ENCODE measurements at regions not wholly inside any gene's neighbourhood (a gene's known extent, or its start where the extent isn't known, plus 50 kb on each side); places are given as distances from the start of the nearest gene placed in this dataset.
"Not testable (repeated sequence)": the region's sequence is repeated elsewhere in the genome, so short reads cannot be mapped to it uniquely, and the experiment has no call there.

- H3K4me3 ChIP-seq (ENCODE audit: low read depth, low read length), result no peak overlapping the region
- no peak for DNase-seq (ENCODE audit: low read depth, low spot score)
- TF ChIP-seq, protein P1, sequence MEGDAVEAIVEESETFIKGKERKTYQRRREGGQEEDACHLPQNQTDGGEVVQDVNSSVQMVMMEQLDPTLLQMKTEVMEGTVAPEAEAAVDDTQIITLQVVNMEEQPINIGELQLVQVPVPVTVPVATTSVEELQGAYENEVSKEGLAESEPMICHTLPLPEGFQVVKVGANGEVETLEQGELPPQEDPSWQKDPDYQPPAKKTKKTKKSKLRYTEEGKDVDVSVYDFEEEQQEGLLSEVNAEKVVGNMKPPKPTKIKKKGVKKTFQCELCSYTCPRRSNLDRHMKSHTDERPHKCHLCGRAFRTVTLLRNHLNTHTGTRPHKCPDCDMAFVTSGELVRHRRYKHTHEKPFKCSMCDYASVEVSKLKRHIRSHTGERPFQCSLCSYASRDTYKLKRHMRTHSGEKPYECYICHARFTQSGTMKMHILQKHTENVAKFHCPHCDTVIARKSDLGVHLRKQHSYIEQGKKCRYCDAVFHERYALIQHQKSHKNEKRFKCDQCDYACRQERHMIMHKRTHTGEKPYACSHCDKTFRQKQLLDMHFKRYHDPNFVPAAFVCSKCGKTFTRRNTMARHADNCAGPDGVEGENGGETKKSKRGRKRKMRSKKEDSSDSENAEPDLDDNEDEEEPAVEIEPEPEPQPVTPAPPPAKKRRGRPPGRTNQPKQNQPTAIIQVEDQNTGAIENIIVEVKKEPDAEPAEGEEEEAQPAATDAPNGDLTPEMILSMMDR (IDR thresholded peaks at IDR 0.05; ENCODE audit: low read depth, low read length), result no peak
- ChIA-PET POLR2A (no interaction called here), CTCF (no interaction called here)
- H3K27ac ChIP-seq (ENCODE audit: low read depth, low read length), result no peak overlapping the region
- no peaks in the 10 kb centered on the region for H3K27me3 ChIP-seq (ENCODE audit: control insufficient read depth, insufficient read depth, low read length)
- H3K9me3 ChIP-seq (ENCODE audit: control insufficient read depth, insufficient read depth, low read length), result peaks cover 66% of the 10 kb centered on the region
These were observed 95.8 kb upstream of the SHOX start for GRCh38 chrX:534804-535203.

- ChIA-PET CTCF (no interaction called here), POLR2A (no interaction called here)
- no peaks in the 10 kb centered on the region for H3K27me3 ChIP-seq (ENCODE audit: control insufficient read depth, insufficient read depth, low read length)
- TF ChIP-seq, protein P1 (IDR thresholded peaks at IDR 0.05; ENCODE audit: low read depth, low read length), result no peak
- H3K27ac ChIP-seq (ENCODE audit: low read depth, low read length), result no peak overlapping the region
- no peak for DNase-seq (ENCODE audit: low read depth, low spot score)
- H3K9me3 ChIP-seq (ENCODE audit: control insufficient read depth, insufficient read depth, low read length), result peaks cover 70% of the 10 kb centered on the region
- H3K4me3 ChIP-seq (ENCODE audit: low read depth, low read length), result no peak overlapping the region
These were observed 94.0 kb upstream of the SHOX start for GRCh38 chrX:536616-537015.

DNA sequence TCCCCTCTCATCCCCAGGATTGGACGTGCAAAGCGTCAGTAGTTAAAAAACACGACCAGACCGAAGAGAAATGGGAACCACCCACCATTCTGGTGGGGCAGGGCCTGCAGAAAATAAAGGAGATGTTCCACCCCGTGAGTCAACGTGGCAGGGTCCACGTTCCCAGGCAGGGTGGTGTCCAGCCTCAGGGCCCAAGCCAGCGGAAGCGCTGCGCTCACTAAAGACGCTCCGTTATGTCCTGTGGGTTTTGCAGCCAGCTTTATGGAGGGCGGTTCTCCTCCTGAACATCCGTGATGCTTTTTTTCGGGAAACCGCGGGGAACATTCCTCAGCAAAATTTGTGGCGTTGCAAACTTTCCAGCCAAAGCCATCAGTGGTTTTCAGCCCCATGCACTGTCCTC is 93.4 kb upstream of the SHOX start:
- no peaks in the 10 kb centered on the region for H3K27me3 ChIP-seq (ENCODE audit: control insufficient read depth, insufficient read depth, low read length)
- H3K9me3 ChIP-seq (ENCODE audit: control insufficient read depth, insufficient read depth, low read length), result peaks cover 71% of the 10 kb centered on the region
- H3K4me3 ChIP-seq (ENCODE audit: low read depth, low read length), result no peak overlapping the region
- DNase-seq (ENCODE audit: low read depth, low spot score), result no peak
- ChIA-PET POLR2A (no interaction called here), CTCF (no interaction called here)
- no peak overlapping the region for H3K27ac ChIP-seq (ENCODE audit: low read depth, low read length)
- TF ChIP-seq, protein P1 (IDR thresholded peaks at IDR 0.05; ENCODE audit: low read depth, low read length), result no peak

- no peaks in the 10 kb centered on the region for H3K27me3 ChIP-seq (ENCODE audit: control insufficient read depth, insufficient read depth, low read length)
- DNase-seq (ENCODE audit: low read depth, low spot score), result no peak
- ChIA-PET CTCF (no interaction called here), POLR2A (no interaction called here)
- H3K4me3 ChIP-seq (ENCODE audit: low read depth, low read length), result no peak overlapping the region
- H3K27ac ChIP-seq (ENCODE audit: low read depth, low read length), result no peak overlapping the region
- H3K9me3 ChIP-seq (ENCODE audit: control insufficient read depth, insufficient read depth, low read length), result peaks cover 70% of the 10 kb centered on the region
- TF ChIP-seq, protein P1 (IDR thresholded peaks at IDR 0.05; ENCODE audit: low read depth, low read length), result no peak
These were observed 92.3 kb upstream of the SHOX start for GRCh38 chrX:538311-538710.

- CTCF ChIA-PET; H3K27me3 ChIP-seq (ENCODE audit: control insufficient read depth, insufficient read depth, low read length); H3K4me3 ChIP-seq (ENCODE audit: low read depth, low read length); POLR2A ChIA-PET; DNase-seq (ENCODE audit: low read depth, low spot score); H3K27ac ChIP-seq (ENCODE audit: low read depth, low read length): not testable (repeated sequence)
- peaks cover 75% of the 10 kb centered on the region for H3K9me3 ChIP-seq (ENCODE audit: control insufficient read depth, insufficient read depth, low read length)
These were observed 89.6 kb upstream of the SHOX start for GRCh38 chrX:541006-541405.

GRCh38 chrX:542179-542578 is 88.4 kb upstream of the SHOX start:
- ChIA-PET CTCF (no interaction called here), POLR2A (no interaction called here)
- H3K9me3 ChIP-seq (ENCODE audit: control insufficient read depth, insufficient read depth, low read length), result peaks cover 63% of the 10 kb centered on the region
- TF ChIP-seq, protein P1 (IDR thresholded peaks at IDR 0.05; ENCODE audit: low read depth, low read length), result no peak
- H3K27ac ChIP-seq (ENCODE audit: low read depth, low read length), result no peak overlapping the region
- no peak overlapping the region for H3K4me3 ChIP-seq (ENCODE audit: low read depth, low read length)
- no peak for DNase-seq (ENCODE audit: low read depth, low spot score)
- no peaks in the 10 kb centered on the region for H3K27me3 ChIP-seq (ENCODE audit: control insufficient read depth, insufficient read depth, low read length)
